ENCODE measurements at regions not wholly inside any gene's neighbourhood (a gene's known extent, or its start where the extent isn't known, plus 50 kb on each side); places are given as distances from the start of the nearest gene placed in this dataset.

GRCh38 chr2:172198361-172198760 is 95.7 kb upstream of the DLX2 start:
- ChIA-PET POLR2A (no interaction called here), CTCF (no interaction called here)
- TF ChIP-seq CTCF (IDR thresholded peaks at IDR 0.05; ENCODE audit: control extremely low read depth, extremely low read depth, low read depth, missing control alignments): no peak
- no peak for DNase-seq (ENCODE audit: extremely low spot score)

DNA sequence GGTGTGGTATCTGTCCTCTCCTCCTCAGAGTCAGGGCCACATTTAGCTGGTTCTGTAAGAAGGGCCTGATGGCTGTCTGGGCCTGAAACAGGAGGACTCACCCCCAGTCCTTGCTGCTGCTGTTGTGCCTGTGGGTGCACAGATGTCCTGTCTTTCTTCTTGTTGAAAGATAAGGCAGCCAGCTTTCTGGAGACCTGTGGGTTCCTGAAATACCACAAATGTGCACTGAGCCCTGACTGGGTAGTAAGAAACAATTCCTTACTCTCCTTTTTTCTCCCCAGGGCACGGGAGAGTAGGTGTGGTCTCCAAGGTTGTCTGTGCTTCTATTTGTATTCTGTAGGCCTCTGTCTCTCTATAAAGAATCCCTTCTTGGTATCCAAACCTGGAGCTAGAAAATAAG is 96.2 kb upstream of the DLX2 start:
- no peak for DNase-seq (ENCODE audit: extremely low spot score)
- no peak for TF ChIP-seq CTCF (IDR thresholded peaks at IDR 0.05; ENCODE audit: control extremely low read depth, extremely low read depth, low read depth, missing control alignments)
- CTCF ChIA-PET: no interaction called here
- POLR2A ChIA-PET: no interaction called here

DNA sequence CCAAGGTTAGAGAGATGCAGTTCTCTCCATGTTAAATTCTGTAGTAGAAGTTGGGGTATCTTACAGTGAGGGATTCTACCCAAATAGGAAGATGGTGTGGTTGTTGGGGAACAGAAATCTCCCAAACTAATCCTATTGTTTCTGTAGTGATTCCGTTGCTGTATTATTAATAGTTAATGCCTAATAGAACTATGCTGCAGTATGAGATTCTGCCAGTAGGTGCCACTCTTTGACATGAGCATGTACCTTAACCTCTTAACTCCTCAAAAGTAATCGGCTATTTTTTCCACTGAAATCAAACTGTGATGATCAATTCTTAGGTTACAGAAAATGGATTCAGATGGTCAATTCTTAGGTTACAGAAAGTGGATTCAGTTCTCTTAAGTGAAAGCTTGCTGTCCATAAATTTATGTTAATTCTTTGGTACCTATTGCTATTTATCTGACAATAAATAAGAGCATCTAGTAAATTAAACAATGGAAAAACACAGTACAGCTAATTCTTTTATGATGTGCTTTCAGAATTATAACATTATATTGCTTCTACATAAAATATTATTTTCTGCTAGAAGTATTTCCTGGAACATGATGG is 97.9 kb upstream of the DLX2 start:
- POLR2A ChIA-PET: no interaction called here
- DNase-seq (ENCODE audit: extremely low spot score): no peak
- CTCF ChIA-PET: no interaction called here
- TF ChIP-seq CTCF (IDR thresholded peaks at IDR 0.05; ENCODE audit: control extremely low read depth, extremely low read depth, low read depth, missing control alignments): peak; percentile 3

DNA sequence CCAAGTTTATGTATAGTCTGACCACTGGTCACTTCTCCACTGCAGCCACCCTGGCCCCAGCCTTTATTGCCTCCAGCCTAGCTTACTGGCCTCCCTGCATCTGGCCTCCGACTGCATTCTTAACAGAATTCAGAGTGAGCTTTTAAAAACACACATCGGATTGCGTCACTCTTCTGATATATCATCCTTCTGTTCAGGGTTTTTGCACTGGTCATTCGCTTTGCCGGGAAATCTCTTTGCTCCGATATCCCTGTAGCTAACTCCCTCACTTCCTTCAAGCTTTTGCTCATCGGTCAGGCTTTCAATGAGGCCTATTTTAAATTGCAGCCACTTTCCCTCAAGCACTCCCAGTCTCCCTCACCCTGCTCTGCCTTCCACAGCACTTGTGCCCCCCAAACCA is 101.6 kb upstream of the DLX2 start:
- POLR2A ChIA-PET: no interaction called here
- CTCF ChIA-PET: interaction anchor here (1.0 to 1.1 kb wide), 2 partner anchors 11 kb away, joined by 3 read pairs; no protein-coding TSS in a partner anchor
- no peak for DNase-seq (ENCODE audit: extremely low spot score)

GRCh38 chr2:172204762-172205161 is 102.1 kb upstream of the DLX2 start:
- no peak for DNase-seq (ENCODE audit: extremely low spot score)
- no peak for TF ChIP-seq CTCF (IDR thresholded peaks at IDR 0.05; ENCODE audit: control extremely low read depth, extremely low read depth, low read depth, missing control alignments)
- POLR2A ChIA-PET: no interaction called here
- CTCF ChIA-PET: interaction anchor here (1.0 kb wide), 1 partner anchor 11 kb away, joined by 3 read pairs; no protein-coding TSS in a partner anchor

More for the DNA sequence above, 101.6 kb upstream of the DLX2 start:
- no peak for TF ChIP-seq CTCF (IDR thresholded peaks at IDR 0.05; ENCODE audit: control extremely low read depth, extremely low read depth, low read depth, missing control alignments)

GRCh38 chr2:172205292-172205691 is 102.6 kb upstream of the DLX2 start:
- DNase-seq (ENCODE audit: extremely low spot score): no peak
- no peak for TF ChIP-seq CTCF (IDR thresholded peaks at IDR 0.05; ENCODE audit: control extremely low read depth, extremely low read depth, low read depth, missing control alignments)
- CTCF ChIA-PET: no interaction called here
- POLR2A ChIA-PET: no interaction called here
